ENCODE measurements at regions not wholly inside any gene's neighbourhood (a gene's known extent, or its start where the extent isn't known, plus 50 kb on each side); places are given as distances from the start of the nearest gene placed in this dataset.
A peak's percentile ranks its signal among the peaks of the same experiment; 100 is the strongest.

GRCh38 chr9:79885093-79885857 is 313.5 kb downstream of the TLE4 start:
- DNase-seq = no peak

GRCh38 chr9:79884546-79884945 is 312.8 kb downstream of the TLE4 start:
- DNase-seq = no peak

GRCh38 chr9:79883073-79883645 is 311.4 kb downstream of the TLE4 start:
- DNase-seq = no peak

GRCh38 chr9:79880626-79881025 is 308.9 kb downstream of the TLE4 start:
- DNase-seq = no peak

GRCh38 chr9:79877943-79878602 is 306.3 kb downstream of the TLE4 start:
- DNase-seq = peak; percentile 29 to 38

- peak; percentile 34 to 62 for DNase-seq
These were observed 296.9 kb downstream of the TLE4 start for GRCh38 chr9:79868567-79869189.

DNA sequence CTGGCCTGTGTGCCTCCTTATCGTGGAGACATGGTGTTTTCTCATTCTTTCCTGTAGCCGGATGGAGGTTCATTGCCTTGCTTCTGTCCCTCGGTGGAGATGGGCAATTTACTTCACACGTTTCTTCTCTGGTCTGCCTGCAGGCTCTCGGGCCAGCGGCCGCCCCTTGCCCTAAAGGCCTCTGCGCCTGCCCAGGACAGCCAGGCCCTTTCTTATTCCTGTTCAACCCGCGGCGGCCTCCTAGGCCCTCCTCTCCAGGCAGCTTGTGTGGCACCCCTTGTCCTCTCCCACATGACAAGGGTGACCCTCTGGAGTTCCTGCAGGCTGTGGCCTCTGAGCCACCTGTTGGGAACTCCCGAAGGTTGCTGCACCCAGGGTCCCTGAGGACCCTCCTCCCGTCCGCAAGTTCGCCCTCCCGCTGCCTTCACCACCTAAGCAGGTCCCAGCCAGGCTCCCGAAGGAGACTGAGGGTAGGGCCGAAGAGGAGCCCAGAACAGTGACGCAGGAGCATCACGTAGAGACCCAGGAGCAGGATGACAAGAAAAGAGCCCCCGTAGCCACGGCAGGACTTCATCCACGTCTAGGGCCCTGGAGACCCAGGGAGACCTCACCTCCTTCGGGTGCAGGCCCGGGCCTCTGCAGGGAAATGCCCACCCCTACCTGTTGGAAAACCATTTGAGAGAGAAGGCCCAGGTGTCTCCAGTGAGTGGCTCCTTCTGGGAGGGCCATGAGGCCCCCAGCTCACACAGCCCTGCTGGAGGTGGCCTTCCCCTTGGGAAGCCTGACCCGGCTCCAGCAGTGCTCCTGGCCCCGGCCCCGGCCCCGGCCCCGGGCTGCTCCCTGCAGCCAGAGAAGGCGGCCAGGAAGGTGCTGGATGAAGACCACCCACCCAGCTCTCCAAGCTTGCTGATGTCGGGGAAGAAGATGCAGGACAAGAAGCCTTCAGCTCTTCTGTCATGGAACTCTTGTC is 291.4 kb downstream of the TLE4 start:
- DNase-seq = no peak

DNA sequence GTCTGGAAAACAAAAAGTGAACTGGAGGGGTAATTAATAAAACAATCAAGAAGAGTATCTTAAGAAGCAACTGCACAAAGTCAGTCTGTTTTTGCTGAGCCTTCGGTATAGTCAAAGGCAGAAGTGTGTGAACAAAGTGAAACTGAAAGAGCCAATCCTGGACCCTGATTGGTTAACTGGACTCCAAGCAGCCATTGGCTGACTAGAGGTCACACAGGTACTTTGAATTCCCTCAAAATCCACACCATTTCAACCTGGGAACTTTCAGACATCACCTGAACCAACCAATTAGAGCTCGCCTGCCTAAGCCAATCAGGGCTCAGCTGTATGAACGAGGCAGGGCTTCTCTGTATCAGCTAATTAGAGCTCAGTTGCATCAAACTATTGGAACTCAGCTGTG is 286.7 kb downstream of the TLE4 start:
- peak; percentile 41 to 63 for DNase-seq

DNA sequence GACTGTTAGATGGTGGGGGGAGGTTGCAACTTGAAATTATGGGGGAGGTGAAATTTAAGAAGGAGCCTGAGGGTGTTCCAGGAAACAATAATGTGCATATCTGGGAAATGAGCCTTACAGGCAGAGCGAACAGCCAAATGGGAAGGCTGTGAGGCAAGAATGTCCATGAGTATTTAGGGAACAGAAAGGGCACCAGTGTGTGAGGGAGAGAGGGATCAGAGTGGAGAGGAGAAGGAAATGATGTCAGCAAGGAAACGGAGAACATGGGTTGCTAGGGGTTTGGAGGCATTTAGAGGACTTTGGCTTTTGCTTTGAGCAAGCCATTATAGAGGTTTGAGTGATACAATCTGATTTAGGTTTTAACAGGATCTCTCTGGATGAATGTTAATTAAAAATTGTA is 285.4 kb downstream of the TLE4 start:
- DNase-seq = no peak

DNA sequence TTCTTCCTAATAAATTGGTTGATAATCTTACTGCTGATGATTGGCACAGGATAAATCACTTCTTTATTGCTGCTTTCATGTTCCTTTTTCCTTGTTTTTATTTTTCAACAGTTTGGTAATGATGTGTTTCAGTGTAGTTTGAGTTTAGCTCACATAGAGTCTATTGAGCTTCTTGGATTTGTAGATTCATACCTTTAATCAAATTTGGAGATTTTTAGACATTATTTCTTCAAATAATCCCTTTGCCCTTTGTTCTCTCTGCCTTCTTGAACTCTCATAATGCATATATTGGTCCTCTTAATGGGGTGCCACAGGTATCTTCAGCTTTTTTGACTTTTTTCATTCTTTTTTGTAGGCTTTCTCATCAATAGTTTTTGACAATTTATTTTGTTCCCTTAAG is 275.3 kb downstream of the TLE4 start:
- no peak for DNase-seq

GRCh38 chr9:79829566-79830302 is 258.0 kb downstream of the TLE4 start:
- no peak for DNase-seq

GRCh38 chr9:79824265-79824664 is 252.5 kb downstream of the TLE4 start:
- no peak for DNase-seq

DNA sequence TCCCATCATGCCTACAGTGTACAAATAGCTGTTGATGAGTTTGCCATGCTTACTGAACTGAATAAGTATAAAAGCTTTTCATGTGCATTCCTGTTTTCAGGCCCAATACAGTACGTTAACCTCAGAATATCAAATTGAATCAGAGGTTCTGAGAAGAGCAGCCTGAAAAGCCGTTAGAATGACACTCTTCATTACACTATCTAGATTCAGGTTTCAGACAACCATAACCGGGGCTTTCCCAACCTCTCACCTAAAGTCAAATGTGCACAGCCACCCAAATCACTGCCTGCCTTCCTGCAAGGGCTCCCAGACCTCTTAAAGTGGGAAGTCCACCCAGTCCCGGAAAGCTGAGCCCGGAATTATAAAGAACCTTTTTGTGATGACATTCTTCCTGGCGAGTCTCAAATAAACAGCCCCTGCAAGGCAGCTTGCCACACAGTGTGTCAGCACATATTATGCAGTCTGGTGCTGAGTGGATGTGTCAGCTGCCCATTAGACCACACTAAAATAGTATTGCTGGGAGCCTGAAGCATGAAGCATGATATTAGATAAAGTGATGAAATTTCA is 245.8 kb downstream of the TLE4 start:
- no peak for DNase-seq

DNA sequence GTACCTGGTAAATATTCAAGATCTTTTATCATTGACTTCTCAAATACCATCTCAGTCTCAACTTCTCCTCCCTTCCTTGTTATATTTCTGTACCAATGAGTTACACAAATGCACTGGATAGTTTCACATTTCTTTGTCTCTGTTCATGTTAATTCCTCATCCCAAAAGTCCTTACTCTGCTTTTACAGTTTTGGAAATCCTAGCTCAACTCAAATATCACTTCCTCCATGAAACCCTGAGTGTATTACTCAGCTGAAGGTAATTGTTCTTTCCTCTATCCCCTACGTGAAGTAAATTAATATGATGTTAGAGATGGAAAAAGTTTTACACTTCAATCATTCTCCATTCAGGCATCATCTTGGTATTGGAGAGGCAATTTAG is 241.5 kb downstream of the TLE4 start:
- no peak for DNase-seq

DNA sequence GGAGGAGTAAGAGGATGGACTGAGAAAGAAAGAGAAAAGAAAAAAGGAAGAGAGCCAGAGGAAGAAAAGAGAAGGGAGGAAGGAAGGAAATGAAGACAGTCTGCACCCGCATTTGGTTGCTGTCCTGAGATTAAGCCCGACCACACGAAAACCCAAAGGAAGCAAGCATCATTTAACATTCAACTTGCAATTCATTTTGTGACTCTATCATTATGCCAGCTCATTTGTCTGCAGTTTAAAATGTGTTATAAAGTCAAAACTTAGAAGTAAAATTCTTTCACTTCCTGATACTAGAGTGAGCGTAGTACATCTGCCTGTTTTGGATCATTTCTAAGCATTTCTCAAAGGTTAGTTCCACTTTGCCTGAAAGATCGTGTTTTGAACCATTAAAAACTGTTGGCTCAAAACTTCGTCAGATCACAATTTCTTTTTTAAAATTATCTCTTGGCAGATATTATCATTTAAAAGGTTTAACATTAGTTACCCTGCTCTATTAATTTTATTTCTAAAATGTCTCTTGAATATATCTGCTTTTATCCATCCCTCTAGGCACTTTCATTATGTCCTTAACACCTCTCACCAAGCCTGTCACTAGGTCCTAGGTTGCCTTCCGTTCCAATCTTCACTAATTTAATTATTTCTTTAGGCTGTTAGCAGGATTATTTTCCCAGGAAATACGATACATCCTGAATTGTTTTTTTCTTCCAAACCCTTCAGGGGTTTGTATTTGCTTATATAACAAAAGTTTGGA is 240.9 kb downstream of the TLE4 start:
- DNase-seq = no peak

DNA sequence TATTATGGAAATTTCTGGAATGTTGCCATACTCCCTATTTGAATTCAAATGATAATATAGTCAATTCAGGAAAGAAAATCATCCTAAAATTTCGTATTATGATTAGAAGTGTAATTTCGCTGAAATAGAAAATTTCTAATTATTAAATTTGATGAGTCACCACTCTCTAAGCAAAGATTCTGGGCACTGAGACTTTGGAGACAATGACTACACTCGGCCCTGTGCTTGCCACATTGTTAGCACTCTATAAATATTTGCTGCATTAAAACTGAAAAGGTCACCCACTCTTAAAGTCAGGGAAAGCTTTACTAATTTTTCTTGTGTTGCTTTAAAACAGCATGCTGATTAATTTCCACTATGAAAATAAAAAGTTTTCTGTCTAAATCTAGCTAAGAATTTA is 240.3 kb downstream of the TLE4 start:
- no peak for DNase-seq

- no peak for DNase-seq
These were observed 238.2 kb downstream of the TLE4 start for GRCh38 chr9:79809931-79810330.

DNA sequence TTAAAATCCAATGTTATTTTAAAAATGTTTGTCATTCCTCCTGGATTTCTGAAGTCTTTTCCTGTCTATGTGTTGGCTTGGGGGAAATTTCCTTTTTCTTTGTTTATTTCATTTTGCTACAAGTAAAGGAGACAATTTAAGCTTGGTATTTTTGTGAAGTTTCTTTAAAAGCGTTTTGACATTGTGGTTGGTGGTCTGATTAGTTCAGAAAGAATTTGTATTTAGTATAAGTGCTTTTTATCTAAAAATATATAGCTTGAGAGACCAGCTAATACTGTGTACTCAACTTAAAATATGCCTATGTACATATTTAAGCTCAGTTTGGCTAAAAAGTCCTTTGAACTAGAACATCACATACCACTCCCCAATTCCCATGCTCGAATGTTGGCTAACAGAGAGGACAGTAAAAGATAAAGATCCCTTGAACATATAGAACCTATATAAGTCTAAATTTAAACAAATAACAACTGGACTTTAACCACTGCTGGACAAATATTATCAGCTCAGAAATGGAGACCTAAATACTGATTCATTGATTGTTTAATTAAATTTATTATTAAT is 237.6 kb downstream of the TLE4 start:
- DNase-seq = no peak

DNA sequence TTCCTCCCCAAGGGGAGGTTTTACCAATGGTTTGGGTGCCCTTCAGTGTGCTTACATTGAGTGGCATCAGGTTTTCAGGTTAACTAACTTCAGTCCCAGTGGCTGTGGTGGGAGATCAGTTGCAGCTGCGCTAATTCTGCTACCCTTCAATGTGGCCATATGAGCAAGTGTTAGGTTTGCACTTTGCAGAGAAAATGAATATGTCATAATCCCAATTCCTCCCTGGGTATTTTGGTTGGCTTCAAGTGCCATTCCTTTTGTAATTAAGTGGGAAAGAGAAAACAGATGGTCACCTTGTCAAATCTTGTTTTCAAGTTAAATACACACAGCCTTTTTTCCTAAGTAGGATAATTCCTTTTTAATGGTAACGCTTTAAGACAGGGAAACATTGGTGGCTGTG is 236.2 kb downstream of the TLE4 start:
- DNase-seq = no peak

DNA sequence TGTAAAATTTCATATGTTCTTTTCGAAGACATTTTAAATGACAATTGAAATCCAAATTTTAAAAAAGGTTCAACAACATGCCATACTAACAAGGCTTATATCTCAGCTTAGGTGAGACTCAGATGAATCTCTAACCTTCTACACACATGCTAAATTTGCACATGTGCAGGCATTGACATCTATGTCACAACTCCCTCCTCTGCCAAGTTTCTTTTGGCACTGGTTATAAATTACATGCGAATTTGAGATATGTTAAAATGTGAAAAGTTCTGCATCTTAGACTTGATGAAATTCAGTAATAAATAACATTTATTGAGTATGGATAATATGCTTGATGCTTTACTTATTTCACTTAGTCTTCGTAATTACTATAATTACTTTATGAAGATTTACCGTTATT is 234.3 kb downstream of the TLE4 start:
- DNase-seq = no peak

DNA sequence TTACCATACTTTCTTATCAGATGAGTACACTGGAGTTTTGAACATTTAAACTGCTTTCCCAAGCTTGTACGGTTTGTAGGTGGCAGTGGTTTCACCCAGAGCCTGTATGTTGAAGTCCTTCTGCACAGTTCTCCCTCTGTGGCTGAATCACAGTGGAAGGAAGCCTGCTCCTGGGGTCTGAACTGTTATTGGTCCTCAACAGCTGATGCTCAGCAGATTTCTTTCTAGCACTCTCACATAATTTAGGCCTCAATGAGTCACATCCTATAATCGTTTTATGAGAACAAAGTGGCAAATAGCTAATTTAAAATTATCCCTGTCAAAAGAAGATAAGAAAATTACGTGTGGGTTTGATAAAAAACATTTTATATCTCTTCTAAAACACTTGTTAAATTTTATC is 229.7 kb downstream of the TLE4 start:
- no peak for DNase-seq

Measured in AML-193 (cell line).